HepG2 (cell line): ENCODE measurements at regions not wholly inside any gene's neighbourhood (a gene's known extent, or its start where the extent isn't known, plus 50 kb on each side); places are given as distances from the start of the nearest gene placed in this dataset.

Experiments used
- ATF6 ChIP-seq: sonication (generic); formaldehyde crosslinking; conservative IDR thresholded peaks from 2 replicates; pipeline ENCODE4 v1.4.0; 2020; ENCODE audit warnings: missing genetic modification reagents
- ATM ChIP-seq: fragments of 450-650 bp; IDR thresholded peaks from 2 replicates; pipeline ENCODE4 v1.7.1; 2017; ENCODE audit warnings: mild to moderate bottlenecking, borderline replicate concordance
- CERS6 ChIP-seq: sonication (generic); formaldehyde crosslinking; IDR thresholded peaks from 2 replicates; pipeline ENCODE4 v1.5.0; 2020; ENCODE audit warnings: missing genetic modification reagents
- KDM2A ChIP-seq: sonication (generic); formaldehyde crosslinking; IDR thresholded peaks from 2 replicates; pipeline ENCODE4 v1.4.0; 2020; ENCODE audit warnings: low read depth, missing genetic modification reagents, borderline replicate concordance
- PAF1 ChIP-seq: IDR thresholded peaks from 2 replicates; pipeline ENCODE4 v1.6.1; 2016; ENCODE audit warnings: missing genetic modification reagents, missing compliant biosample characterization
- TF ChIP-seq, protein P1 (sequence below): sonication (generic); formaldehyde crosslinking; IDR thresholded peaks from 2 replicates; pipeline ENCODE4 v1.5.0; 2020; ENCODE audit warnings: mild to moderate bottlenecking, missing genetic modification reagents, borderline replicate concordance
- TF ChIP-seq, protein P2 (sequence below): sonication (generic); formaldehyde crosslinking; IDR thresholded peaks from 2 replicates; pipeline ENCODE4 v1.4.0; 2020; ENCODE audit warnings: missing genetic modification reagents
- TF ChIP-seq, protein P3 (sequence below): sonication (generic); formaldehyde crosslinking; IDR thresholded peaks from 2 replicates; pipeline ENCODE4 v1.5.0; 2020; ENCODE audit warnings: mild to moderate bottlenecking, missing genetic modification reagents
- TF ChIP-seq, protein P4 (sequence below): sonication (generic); formaldehyde crosslinking; conservative IDR thresholded peaks from 2 replicates; pipeline ENCODE4 v1.8.0; 2022; ENCODE audit warnings: low read depth, missing genetic modification reagents
- TF ChIP-seq, protein P5 (sequence below): IDR thresholded peaks from 2 replicates; pipeline ENCODE4 v1.6.1; 2016; ENCODE audit warnings: low read depth
- TF ChIP-seq, protein P6 (sequence below), 2 experiments: sonication (generic) in 1 of 2; formaldehyde crosslinking in 1 of 2; IDR thresholded peaks; 2 replicates each; pipeline versions ENCODE4 v1.4.0 to v1.6.1; 2018 to 2020; ENCODE audit warnings: missing genetic modification reagents in 2 of 2, borderline replicate concordance in 1 of 2, low read depth in 1 of 2, mild to moderate bottlenecking in 1 of 2, missing biosample characterization in 1 of 2

GRCh38 chr5:159566832-159567231 is 236.5 kb upstream of the IL12B start (continued):
- TF ChIP-seq, protein P1, sequence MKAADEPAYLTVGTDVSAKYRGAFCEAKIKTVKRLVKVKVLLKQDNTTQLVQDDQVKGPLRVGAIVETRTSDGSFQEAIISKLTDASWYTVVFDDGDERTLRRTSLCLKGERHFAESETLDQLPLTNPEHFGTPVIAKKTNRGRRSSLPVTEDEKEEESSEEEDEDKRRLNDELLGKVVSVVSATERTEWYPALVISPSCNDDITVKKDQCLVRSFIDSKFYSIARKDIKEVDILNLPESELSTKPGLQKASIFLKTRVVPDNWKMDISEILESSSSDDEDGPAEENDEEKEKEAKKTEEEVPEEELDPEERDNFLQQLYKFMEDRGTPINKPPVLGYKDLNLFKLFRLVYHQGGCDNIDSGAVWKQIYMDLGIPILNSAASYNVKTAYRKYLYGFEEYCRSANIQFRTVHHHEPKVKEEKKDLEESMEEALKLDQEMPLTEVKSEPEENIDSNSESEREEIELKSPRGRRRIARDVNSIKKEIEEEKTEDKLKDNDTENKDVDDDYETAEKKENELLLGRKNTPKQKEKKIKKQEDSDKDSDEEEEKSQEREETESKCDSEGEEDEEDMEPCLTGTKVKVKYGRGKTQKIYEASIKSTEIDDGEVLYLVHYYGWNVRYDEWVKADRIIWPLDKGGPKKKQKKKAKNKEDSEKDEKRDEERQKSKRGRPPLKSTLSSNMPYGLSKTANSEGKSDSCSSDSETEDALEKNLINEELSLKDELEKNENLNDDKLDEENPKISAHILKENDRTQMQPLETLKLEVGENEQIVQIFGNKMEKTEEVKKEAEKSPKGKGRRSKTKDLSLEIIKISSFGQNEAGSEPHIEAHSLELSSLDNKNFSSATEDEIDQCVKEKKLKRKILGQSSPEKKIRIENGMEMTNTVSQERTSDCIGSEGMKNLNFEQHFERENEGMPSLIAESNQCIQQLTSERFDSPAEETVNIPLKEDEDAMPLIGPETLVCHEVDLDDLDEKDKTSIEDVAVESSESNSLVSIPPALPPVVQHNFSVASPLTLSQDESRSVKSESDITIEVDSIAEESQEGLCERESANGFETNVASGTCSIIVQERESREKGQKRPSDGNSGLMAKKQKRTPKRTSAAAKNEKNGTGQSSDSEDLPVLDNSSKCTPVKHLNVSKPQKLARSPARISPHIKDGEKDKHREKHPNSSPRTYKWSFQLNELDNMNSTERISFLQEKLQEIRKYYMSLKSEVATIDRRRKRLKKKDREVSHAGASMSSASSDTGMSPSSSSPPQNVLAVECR (CRISPR knock-in tag) = no peak
- TF ChIP-seq ATF6 (CRISPR knock-in tag) (no peak), CERS6 (CRISPR knock-in tag) (no peak), KDM2A (CRISPR knock-in tag) (no peak), ATM (no peak), PAF1 (no peak)
- TF ChIP-seq, protein P2, sequence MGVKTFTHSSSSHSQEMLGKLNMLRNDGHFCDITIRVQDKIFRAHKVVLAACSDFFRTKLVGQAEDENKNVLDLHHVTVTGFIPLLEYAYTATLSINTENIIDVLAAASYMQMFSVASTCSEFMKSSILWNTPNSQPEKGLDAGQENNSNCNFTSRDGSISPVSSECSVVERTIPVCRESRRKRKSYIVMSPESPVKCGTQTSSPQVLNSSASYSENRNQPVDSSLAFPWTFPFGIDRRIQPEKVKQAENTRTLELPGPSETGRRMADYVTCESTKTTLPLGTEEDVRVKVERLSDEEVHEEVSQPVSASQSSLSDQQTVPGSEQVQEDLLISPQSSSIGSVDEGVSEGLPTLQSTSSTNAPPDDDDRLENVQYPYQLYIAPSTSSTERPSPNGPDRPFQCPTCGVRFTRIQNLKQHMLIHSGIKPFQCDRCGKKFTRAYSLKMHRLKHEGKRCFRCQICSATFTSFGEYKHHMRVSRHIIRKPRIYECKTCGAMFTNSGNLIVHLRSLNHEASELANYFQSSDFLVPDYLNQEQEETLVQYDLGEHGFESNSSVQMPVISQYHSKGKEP (CRISPR knock-in tag) = no peak
- TF ChIP-seq, protein P3, sequence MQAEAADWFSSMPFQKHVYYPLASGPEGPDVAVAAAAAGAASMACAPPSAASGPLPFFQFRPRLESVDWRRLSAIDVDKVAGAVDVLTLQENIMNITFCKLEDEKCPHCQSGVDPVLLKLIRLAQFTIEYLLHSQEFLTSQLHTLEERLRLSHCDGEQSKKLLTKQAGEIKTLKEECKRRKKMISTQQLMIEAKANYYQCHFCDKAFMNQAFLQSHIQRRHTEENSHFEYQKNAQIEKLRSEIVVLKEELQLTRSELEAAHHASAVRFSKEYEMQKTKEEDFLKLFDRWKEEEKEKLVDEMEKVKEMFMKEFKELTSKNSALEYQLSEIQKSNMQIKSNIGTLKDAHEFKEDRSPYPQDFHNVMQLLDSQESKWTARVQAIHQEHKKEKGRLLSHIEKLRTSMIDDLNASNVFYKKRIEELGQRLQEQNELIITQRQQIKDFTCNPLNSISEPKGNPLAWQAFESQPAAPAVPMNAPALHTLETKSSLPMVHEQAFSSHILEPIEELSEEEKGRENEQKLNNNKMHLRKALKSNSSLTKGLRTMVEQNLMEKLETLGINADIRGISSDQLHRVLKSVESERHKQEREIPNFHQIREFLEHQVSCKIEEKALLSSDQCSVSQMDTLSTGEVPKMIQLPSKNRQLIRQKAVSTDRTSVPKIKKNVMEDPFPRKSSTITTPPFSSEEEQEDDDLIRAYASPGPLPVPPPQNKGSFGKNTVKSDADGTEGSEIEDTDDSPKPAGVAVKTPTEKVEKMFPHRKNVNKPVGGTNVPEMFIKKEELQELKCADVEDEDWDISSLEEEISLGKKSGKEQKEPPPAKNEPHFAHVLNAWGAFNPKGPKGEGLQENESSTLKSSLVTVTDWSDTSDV (CRISPR knock-in tag) = no peak
- TF ChIP-seq, protein P4, sequence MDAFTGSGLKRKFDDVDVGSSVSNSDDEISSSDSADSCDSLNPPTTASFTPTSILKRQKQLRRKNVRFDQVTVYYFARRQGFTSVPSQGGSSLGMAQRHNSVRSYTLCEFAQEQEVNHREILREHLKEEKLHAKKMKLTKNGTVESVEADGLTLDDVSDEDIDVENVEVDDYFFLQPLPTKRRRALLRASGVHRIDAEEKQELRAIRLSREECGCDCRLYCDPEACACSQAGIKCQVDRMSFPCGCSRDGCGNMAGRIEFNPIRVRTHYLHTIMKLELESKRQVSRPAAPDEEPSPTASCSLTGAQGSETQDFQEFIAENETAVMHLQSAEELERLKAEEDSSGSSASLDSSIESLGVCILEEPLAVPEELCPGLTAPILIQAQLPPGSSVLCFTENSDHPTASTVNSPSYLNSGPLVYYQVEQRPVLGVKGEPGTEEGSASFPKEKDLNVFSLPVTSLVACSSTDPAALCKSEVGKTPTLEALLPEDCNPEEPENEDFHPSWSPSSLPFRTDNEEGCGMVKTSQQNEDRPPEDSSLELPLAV (CRISPR knock-in tag) = no peak
- TF ChIP-seq, protein P5, sequence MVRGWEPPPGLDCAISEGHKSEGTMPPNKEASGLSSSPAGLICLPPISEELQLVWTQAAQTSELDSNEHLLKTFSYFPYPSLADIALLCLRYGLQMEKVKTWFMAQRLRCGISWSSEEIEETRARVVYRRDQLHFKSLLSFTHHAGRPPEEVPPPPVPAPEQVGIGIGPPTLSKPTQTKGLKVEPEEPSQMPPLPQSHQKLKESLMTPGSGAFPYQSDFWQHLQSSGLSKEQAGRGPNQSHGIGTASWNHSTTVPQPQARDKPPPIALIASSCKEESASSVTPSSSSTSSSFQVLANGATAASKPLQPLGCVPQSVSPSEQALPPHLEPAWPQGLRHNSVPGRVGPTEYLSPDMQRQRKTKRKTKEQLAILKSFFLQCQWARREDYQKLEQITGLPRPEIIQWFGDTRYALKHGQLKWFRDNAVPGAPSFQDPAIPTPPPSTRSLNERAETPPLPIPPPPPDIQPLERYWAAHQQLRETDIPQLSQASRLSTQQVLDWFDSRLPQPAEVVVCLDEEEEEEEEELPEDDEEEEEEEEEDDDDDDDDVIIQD (CRISPR knock-in tag) = no peak
- TF ChIP-seq, protein P6, sequence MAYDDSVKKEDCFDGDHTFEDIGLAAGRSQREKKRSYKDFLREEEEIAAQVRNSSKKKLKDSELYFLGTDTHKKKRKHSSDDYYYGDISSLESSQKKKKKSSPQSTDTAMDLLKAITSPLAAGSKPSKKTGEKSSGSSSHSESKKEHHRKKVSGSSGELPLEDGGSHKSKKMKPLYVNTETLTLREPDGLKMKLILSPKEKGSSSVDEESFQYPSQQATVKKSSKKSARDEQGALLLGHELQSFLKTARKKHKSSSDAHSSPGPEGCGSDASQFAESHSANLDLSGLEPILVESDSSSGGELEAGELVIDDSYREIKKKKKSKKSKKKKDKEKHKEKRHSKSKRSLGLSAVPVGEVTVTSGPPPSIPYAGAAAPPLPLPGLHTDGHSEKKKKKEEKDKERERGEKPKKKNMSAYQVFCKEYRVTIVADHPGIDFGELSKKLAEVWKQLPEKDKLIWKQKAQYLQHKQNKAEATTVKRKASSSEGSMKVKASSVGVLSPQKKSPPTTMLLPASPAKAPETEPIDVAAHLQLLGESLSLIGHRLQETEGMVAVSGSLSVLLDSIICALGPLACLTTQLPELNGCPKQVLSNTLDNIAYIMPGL (CRISPR knock-in tag; IDR thresholded peaks at IDR 0.05; ENCODE audit: borderline replicate concordance in 1 of 2, low read depth in 1 of 2) = no peak
